ENCODE measurements at regions not wholly inside any gene's neighbourhood (a gene's known extent, or its start where the extent isn't known, plus 50 kb on each side); places are given as distances from the start of the nearest gene placed in this dataset.

DNA sequence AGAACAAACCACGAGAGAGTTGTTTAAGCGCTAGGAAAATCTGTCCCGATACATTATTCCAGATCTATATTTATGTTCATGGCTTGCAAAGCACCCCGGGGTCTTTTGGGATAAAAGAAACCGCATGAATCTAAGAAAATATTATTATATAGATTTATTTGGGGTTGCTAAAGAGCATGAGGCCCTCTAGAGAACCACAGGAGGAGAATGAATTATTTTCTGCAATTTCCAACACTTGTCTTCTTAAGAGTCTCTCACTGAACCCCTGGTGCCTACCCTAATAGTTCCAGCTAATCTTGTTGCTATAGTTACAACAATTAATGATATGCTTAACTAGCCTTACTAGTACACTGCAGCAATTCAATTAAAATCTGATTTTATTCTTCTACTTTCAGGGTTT is 79.6 kb downstream of the ARRDC4 start:
- TF ChIP-seq, protein P1, sequence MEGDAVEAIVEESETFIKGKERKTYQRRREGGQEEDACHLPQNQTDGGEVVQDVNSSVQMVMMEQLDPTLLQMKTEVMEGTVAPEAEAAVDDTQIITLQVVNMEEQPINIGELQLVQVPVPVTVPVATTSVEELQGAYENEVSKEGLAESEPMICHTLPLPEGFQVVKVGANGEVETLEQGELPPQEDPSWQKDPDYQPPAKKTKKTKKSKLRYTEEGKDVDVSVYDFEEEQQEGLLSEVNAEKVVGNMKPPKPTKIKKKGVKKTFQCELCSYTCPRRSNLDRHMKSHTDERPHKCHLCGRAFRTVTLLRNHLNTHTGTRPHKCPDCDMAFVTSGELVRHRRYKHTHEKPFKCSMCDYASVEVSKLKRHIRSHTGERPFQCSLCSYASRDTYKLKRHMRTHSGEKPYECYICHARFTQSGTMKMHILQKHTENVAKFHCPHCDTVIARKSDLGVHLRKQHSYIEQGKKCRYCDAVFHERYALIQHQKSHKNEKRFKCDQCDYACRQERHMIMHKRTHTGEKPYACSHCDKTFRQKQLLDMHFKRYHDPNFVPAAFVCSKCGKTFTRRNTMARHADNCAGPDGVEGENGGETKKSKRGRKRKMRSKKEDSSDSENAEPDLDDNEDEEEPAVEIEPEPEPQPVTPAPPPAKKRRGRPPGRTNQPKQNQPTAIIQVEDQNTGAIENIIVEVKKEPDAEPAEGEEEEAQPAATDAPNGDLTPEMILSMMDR (IDR thresholded peaks at IDR 0.05), result no peak
- no peak for TF ChIP-seq POLR2A (IDR thresholded peaks at IDR 0.05)

Data from esophagus squamous epithelium (tissue), 4 donors.